GM10266 (cell line): ENCODE measurements at regions not wholly inside any gene's neighbourhood (a gene's known extent, or its start where the extent isn't known, plus 50 kb on each side); places are given as distances from the start of the nearest gene placed in this dataset.

ENCODE experiments used
- DNase-seq: peaks from one replicate; pipeline ENCODE4 v3.0.0; 2012; ENCODE audit errors: extremely low spot score
- TF ChIP-seq, protein P1 (sequence below): IDR thresholded peaks from 2 replicates; pipeline ENCODE4 v1.5.1; 2012; ENCODE audit warnings: mild to moderate bottlenecking, low read depth; ENCODE audit not compliant: control insufficient read depth, insufficient read depth; ENCODE audit errors: missing control alignments

- no peak for DNase-seq
- TF ChIP-seq, protein P1, sequence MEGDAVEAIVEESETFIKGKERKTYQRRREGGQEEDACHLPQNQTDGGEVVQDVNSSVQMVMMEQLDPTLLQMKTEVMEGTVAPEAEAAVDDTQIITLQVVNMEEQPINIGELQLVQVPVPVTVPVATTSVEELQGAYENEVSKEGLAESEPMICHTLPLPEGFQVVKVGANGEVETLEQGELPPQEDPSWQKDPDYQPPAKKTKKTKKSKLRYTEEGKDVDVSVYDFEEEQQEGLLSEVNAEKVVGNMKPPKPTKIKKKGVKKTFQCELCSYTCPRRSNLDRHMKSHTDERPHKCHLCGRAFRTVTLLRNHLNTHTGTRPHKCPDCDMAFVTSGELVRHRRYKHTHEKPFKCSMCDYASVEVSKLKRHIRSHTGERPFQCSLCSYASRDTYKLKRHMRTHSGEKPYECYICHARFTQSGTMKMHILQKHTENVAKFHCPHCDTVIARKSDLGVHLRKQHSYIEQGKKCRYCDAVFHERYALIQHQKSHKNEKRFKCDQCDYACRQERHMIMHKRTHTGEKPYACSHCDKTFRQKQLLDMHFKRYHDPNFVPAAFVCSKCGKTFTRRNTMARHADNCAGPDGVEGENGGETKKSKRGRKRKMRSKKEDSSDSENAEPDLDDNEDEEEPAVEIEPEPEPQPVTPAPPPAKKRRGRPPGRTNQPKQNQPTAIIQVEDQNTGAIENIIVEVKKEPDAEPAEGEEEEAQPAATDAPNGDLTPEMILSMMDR, result no peak
These were observed 93.9 kb downstream of the MATN1 start for GRCh38 chr1:30629501-30629900.

DNA sequence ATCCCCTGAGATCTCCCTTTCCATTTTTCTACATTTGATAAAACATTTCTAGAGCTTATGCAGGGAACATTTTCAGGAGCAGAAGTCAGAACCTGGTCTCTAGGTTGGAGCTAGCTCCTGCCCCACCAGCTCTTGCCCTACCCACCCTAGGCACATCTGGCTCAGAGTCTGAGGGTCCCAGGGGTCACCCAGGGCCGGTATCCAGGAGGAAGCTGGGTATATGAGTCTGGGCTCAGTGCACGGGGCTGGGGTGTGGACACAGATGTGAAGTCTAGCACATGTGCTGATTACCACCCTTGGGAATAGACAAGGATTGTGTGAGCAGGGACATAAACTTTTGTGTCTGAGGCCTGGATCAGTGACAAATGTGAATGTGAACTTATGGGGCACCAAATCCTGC lies 95.4 kb downstream of the MATN1 start:
- TF ChIP-seq, protein P1, result no peak

DNA sequence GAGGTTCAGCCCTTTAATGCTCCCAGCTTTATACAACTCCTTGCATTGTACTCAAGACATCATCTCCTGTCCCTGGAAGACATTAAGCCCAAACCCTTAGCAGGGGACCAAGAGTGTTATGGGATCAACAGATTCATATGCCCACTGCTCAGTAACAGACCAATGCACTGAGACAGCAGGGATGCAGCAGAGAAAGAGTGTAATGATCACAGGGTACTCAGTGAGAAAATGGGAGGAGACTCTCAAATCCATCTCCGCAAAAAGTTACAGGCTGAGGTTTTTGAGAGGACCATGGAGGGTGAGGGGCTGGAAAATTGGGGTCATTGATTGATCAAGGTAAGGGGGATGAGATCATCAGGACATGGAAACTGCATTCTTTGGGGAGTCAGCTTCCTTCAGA lies 96.2 kb downstream of the MATN1 start:
- no peak for DNase-seq
- TF ChIP-seq, protein P1, result no peak

More for the DNA sequence above, 95.4 kb downstream of the MATN1 start:
- no peak for DNase-seq

DNA sequence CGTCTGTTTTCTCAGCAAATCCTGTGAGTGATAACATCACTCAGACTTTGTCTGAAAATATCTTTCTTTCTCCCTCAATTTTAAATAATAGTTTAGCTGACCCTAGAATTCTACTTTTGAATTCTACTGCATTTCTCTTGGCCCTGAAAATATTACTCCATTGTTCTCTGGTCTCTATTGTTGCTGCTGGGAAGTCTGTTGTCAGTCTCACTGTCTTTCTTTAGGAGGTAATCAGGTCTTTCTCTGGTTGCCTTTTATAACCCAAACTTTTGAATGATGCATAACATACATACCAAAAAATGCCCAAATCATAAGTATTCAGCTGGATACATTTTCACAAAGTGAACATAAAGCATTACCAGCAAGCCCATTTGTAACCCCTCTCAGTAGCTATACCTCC lies 100.0 kb downstream of the MATN1 start:
- DNase-seq, result no peak
- TF ChIP-seq, protein P1, result no peak

GRCh38 chr1:30619619-30620018 lies 103.8 kb downstream of the MATN1 start:
- no peak for DNase-seq
- TF ChIP-seq, protein P1, result no peak

DNA sequence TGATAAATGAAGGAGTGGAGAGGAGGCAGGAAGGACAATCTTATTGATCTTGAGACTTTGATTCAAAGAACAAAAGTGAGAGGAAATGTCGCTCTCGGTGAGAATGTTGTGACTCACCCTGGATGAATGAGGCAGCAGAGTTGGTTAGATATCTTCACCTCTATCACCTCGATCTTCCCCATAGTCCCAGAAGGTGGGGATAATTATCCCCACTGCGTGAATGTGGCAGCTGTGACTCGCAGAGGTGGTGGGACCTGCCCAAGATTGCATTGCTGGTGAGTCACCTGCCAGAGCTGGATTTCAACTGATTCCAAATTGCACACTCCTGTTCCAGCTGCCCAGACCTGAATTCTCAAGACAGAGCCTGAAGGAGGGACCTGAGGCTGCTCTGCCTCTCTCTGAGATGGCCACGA lies 105.0 kb downstream of the MATN1 start:
- no peak for DNase-seq
- TF ChIP-seq, protein P1, result no peak

DNA sequence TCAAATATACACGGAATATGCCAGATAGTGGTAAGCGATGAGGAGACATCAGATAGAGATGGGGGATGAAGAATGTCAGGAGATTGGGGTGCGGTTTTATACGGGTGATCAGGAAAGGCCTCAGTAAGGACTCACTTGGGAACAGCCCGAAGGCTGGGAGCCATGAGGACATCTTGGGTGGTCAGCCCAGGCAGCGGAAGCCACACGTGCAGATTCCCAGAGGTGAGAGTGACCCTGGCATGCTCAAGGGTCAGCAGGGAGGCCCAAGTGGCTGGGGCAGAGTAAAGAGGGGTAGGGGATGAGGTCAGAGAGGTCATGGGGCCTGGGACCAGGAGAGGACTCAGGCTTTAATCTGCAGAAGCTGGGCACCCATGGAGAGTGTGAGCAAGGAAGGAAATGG lies 106.6 kb downstream of the MATN1 start:
- DNase-seq, result no peak
- TF ChIP-seq, protein P1, result no peak
